HEK293T (cell line): ENCODE measurements at regions not wholly inside any gene's neighbourhood (a gene's known extent, or its start where the extent isn't known, plus 50 kb on each side); places are given as distances from the start of the nearest gene placed in this dataset.

Experiments used
- BHLHE40 ChIP-seq: fragments of 450-650 bp; IDR thresholded peaks from 2 replicates; pipeline ENCODE4 v1.6.1; 2016; ENCODE audit warnings: mild to moderate bottlenecking, moderate library complexity, borderline replicate concordance
- SP1 ChIP-seq: fragments of 450-650 bp; IDR thresholded peaks from 2 replicates; pipeline ENCODE4 v1.6.1; 2017

DNA sequence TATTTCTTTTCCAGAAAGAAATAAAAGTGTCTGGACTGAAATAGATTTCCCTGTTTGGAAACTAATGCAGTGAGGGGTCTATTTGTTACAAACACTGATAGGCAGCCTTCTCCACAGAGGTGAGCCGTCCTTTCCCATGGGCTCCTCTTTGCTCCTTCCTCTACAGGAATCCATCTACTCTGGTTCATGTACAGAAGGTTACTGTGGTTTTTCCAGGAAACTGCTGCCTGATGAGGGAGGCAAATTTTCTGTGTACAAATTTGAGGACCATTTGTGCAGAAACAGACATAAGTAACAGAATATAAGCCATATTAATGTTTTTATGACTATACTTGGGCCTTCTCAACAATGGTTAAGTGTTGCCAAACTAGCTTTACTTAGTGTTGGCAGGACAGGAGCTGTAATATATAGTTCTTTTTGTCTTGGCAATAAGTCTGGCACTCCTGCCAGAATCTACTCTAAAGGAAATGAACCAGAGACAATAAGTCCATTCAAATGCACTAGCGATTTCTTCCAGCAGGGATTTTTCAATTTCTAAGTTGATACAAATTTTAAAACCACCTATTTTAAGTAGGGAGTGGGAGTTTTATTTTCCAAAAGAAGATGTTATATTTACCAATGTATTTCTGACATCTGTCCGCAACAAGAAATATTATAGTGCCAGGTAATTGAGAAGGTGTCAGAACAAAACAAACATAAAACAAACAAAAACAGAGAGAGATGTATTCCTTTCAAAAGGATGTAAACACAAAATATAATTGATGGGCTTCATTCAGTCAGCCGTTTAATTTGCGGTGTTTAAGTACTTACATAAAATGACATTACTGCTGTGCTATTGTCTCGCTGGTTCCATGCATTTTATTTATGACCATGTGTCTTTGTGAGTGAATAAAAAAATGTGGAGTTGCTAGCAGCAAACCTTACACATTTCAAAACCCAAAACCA, 91.0 kb upstream of the NFE2L3 start:
- TF ChIP-seq SP1 = no peak
- no peak for TF ChIP-seq BHLHE40
